Cardiac fibroblast (primary cell): ENCODE measurements at regions not wholly inside any gene's neighbourhood (a gene's known extent, or its start where the extent isn't known, plus 50 kb on each side); places are given as distances from the start of the nearest gene placed in this dataset.
A peak's percentile ranks its signal among the peaks of the same experiment; 100 is the strongest.

Source experiments
- DNase-seq, 2 donors: peaks; one replicate each; pipeline versions ENCODE4 v3.0.0 to v3.0.0-alpha.2; 2010; ENCODE audit warnings: low read depth in 2 of 2
- H3K4me3 ChIP-seq, 2 donors: replicated peaks in 1 of 2; 1 replicate in 1 of 2; 2 replicates in 1 of 2; pipeline ENCODE4 v1.5.1; 2011; ENCODE audit warnings: low read depth in 2 of 2, low read length in 2 of 2, mild to moderate bottlenecking in 2 of 2, moderate library complexity in 1 of 2
- TF ChIP-seq, protein P1 (sequence below): IDR thresholded peaks from one replicate; pipeline ENCODE4 v1.5.1; 2011; ENCODE audit warnings: low read depth, mild to moderate bottlenecking, low read length, inconsistent platforms

DNA sequence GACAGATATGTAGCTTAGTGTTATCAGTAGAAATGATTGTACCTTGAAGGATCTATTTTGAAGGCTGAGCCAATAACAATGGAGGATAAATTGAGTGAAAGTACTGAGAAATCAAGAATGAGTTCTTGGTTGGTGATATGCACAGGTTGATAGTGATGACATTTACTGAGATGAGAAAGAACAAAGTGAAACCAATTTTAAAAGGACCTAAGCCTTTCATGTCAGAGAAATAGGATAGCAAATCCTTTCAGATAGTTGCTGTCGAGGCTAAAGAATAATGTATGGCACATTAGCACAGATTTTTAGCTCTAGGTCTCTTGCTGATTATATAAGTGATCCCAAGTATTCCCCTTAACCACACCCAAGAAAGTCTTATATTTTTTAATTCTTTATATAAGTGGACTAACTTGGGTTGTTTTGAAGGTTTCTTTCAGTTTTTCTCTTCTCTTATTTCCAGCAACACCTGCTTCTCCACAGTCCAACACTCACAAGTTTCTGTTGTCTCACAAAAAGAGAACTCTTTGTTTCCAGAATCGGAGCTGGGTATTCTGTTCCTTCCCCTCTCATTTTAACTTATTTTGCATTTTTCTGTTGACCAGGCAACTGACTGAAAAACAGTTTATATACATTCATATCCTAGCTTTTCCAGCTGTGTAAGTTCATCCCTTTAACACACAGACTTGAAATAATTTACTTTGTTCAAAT is 286.9 kb upstream of the ATP10B start:
- no peak overlapping the region for H3K4me3 ChIP-seq
- DNase-seq: no peak
- TF ChIP-seq, protein P1, sequence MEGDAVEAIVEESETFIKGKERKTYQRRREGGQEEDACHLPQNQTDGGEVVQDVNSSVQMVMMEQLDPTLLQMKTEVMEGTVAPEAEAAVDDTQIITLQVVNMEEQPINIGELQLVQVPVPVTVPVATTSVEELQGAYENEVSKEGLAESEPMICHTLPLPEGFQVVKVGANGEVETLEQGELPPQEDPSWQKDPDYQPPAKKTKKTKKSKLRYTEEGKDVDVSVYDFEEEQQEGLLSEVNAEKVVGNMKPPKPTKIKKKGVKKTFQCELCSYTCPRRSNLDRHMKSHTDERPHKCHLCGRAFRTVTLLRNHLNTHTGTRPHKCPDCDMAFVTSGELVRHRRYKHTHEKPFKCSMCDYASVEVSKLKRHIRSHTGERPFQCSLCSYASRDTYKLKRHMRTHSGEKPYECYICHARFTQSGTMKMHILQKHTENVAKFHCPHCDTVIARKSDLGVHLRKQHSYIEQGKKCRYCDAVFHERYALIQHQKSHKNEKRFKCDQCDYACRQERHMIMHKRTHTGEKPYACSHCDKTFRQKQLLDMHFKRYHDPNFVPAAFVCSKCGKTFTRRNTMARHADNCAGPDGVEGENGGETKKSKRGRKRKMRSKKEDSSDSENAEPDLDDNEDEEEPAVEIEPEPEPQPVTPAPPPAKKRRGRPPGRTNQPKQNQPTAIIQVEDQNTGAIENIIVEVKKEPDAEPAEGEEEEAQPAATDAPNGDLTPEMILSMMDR: no peak

DNA sequence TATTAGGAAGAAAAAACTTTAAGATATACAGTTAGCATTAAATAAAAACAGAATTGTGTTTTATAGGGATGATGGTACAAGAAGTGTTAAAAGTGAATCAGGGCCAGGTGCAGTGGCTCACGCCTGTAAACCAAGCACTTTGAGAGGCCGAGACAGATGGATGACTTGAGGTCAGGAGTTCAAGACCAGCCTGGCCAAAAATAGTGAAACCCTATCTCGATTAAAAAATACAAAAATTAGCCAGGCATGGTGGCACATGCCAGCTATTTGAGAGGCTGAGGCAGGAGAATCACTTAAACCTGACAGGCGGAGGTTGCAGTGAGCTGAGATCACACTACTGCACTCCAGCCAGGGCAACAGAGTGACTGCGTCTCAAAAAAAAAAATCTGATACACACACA is 282.9 kb upstream of the ATP10B start:
- no peak for DNase-seq
- no peak overlapping the region for H3K4me3 ChIP-seq
- TF ChIP-seq, protein P1: no peak

DNA sequence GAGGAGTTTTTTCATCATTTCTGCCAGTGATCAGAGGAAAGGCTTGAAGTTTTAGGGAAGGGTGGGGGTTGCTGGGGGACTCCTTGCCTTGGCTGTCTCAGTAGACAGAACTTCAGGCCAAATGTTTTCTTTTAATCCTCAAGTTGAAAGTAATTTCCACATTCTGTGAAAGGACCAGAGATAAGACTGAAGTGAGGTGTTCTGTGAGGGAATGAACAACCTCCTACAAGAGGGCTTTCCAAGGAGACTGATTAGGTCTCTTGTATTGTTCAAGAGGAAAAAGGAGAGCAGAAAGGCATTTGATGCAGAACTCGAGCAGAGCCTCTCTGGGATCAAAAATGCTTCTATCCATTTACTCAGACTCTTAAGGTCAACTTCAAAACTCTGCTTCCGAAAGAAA is 282.1 kb upstream of the ATP10B start:
- H3K4me3 ChIP-seq: no peak overlapping the region
- TF ChIP-seq, protein P1: no peak
- no peak for DNase-seq

DNA sequence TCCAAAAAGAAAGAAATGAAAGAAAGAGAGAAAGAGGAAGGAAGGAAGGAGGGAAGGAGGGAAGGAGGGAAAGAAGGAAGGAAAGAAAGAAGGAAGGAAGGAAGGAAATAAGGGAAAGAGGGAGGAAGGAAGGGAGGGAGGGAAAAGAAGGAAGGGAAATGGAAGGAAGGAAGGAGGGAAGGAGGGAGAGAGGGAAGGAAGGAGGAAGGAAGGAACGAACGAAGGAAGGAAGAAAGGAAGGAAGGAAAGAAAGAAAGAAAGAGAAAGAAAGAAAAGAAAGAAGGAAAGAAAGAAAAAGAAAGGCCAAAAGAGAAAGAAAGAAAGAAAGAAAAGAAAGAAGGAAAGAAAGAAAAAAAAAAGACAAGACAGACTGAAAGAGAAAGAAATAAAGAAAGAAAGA is 263.9 kb upstream of the ATP10B start:
- TF ChIP-seq, protein P1: no peak
- DNase-seq: no peak

DNA sequence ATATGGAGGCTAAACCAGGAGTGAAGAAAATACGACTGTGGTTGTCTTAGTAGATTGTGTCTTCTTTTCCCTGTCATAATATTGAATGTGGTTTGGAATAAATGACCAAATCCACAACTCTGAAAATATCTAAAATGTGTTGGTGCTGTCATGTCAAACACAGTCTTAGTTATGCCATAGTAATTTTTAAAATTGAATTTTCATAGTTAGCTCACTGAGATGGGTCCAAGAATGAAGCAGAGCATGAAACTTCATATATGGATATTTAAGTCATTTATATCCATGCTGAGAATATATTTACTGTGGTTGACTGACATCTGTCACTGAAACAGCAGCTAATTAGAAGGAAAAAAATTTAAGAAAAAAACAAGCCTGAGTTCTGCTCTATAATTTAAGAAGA is 260.4 kb upstream of the ATP10B start:
- no peak for DNase-seq
- TF ChIP-seq, protein P1: no peak
- H3K4me3 ChIP-seq: no peak overlapping the region

More for the DNA sequence above, 263.9 kb upstream of the ATP10B start:
- H3K4me3 ChIP-seq: no peak overlapping the region

DNA sequence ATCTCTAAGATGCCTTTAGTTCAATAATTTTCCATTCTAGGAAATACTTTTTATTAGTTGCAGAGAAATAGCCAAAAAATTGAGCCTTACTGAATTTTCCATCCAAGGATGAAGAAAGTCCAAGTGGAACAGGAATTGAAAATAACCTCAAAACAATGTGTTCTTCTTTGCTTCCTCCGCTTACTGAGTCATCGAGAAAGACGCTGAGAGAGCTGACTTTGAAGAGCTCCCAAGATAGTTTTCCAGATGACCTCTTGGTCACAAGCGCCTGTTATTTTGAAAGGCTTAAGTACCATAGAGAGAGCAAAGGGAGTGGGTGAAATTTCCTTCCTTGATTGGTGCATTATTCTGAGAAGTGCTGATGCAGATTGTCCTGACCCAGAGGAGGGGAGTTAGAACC is 253.5 kb upstream of the ATP10B start:
- peak; percentile 2 to 17 for DNase-seq
- TF ChIP-seq, protein P1: no peak
- no peak overlapping the region for H3K4me3 ChIP-seq

DNA sequence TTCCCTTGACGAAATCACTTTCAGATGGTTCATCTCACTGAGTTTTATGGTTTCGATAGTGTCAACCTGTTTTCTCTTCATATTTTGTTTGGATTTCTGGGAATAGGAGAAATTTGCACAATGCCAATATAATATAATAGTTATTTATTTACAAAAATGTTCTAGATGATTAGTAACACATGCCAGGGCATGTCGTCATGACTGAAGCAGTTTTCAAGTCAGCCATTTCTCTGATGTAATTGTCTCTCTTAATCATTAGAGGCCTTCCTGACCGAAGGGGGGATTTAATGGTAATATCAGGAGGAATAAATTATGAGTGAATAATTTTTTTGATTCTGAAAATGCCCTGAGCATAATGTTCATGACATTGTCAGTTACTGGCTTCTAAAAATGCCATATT is 246.5 kb upstream of the ATP10B start:
- no peak for DNase-seq
- TF ChIP-seq, protein P1: no peak
- H3K4me3 ChIP-seq: no peak overlapping the region
